B cell (primary cell): ENCODE measurements at regions not wholly inside any gene's neighbourhood (a gene's known extent, or its start where the extent isn't known, plus 50 kb on each side); places are given as distances from the start of the nearest gene placed in this dataset.

Experiments
- CTCF ChIP-seq: fragments of 200-600 bp; IDR thresholded peaks from one replicate; pipeline ENCODE4 v1.8.0; 2022; ENCODE audit warnings: antibody characterized with exemption, mild to moderate bottlenecking
- EZH2 ChIP-seq: IDR thresholded peaks from 2 replicates; pipeline ENCODE4 v1.6.1; 2012; ENCODE audit warnings: borderline replicate concordance, low read depth, mild to moderate bottlenecking, moderate library complexity, low read length; ENCODE audit not compliant: insufficient read depth, poor library complexity, severe bottlenecking

DNA sequence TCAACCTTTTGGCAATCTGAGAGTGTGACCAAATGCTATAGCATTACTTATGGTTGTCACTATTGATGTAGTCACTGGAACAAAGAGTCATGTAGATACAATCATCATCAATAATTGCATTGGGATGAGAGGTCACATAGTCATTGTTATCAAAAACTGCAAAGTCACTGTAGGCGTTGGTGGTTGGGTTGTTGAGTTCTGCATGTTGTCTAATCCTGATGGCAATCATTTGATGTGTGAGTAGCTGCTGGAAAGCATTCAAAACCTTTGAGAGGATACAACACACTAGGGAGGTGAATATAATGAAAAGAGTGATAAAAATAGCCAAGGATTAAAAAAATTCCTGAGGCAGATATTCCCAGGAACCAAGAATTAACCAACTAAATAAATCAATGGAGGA lies 214.7 kb upstream of the SYT10 start:
- TF ChIP-seq EZH2 (no peak), CTCF (no peak)
